ENCODE measurements at regions not wholly inside any gene's neighbourhood (a gene's known extent, or its start where the extent isn't known, plus 50 kb on each side); places are given as distances from the start of the nearest gene placed in this dataset.

DNA sequence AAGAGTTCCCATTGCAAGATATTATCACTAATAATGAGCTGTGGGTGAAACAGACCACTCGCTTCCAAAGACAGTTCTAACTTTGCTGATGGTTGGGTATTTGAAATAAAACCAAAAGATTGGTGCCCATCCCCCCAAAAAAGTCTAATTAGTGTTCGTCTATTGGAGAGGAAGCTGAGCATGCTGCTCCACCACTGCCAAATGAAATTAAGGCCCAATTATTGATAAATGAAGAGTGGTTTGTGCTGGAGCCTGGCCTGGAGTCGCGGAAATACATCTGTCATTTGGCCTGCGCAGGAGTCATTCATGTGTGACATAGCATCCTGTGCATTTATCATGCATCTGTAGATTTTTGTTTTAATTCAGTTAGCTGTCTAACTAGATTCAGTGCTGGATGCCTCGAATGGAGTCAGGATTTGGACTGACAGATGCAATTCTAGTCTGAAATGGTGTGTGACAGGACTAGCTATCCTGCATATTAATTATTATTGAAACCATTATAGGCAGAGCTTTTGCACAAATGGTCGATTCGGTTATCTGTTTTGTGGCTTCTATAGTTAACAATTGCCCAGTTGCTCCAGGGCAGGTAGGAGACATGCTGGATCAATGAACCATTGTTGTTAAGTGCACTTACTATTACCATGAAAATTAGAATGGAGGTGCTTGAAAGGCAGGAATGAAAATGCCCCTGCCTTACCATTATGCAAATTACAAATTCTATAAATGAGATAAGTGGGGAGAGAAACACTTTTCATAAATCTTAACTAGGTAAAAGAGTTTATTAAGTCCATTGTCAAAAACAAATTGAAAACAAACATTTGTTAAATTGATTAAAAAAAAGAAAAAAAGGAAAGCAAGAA is 450.4 kb upstream of the TCF4 start:
- no peak for TF ChIP-seq CTCF (IDR thresholded peaks at IDR 0.05; ENCODE audit: extremely low read depth, insufficient read depth, missing control alignments)
- DNase-seq (ENCODE audit: low spot score) = no peak
- in situ Hi-C loops (cut with MboI; ENCODE audit: low pct_unique_long_range_greater_than_20kb, low sequenced_read_pairs, unreplicated experiment) = no loop called here

- TF ChIP-seq CTCF (IDR thresholded peaks at IDR 0.05; ENCODE audit: extremely low read depth, insufficient read depth, missing control alignments) = no peak
- DNase-seq (ENCODE audit: low spot score) = no peak
- in situ Hi-C loops (cut with MboI; ENCODE audit: low pct_unique_long_range_greater_than_20kb, low sequenced_read_pairs, unreplicated experiment) = no loop called here
Measured at GRCh38 chr18:56036741-56037140, 448.7 kb upstream of the TCF4 start.

DNA sequence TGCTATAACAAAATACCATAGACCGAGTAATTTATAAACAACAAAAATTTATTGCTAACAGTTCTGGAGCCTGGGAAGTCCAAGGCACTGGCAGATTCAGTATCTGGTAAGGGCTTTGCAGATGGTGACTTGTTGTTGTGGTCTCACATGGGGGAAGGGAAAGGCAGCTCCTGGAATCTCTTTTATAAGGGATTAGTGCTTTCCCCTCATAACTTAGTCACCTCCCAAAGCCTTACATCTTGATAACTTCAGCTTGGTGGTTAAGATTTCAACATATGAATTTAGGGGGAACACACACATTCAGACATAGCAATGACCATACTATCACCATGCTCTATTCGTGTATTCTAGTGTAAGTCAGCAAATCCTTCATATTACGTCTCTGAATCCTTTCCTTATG is 447.6 kb upstream of the TCF4 start:
- no peak for TF ChIP-seq CTCF (IDR thresholded peaks at IDR 0.05; ENCODE audit: extremely low read depth, insufficient read depth, missing control alignments)
- DNase-seq (ENCODE audit: low spot score) = no peak
- in situ Hi-C loops (cut with MboI; ENCODE audit: low pct_unique_long_range_greater_than_20kb, low sequenced_read_pairs, unreplicated experiment) = no loop called here

DNA sequence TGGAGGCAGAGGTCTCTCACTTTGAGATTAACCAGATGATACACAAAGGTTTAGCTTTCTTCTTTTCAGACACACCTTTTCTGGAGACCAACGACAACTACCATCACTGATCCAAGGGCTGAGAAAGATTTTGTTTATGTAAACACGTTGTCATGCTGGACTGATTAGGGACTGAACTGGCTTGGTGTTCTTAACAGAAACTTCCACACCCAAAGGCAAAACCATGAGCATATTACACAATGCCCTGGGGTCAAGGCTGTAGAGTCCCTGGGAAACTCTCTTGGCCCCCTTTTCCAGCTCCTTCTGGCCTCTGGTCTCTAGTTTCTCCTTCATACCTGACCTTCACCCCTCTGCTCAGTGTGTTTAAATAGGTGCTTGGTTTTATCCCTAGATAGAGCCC is 447.0 kb upstream of the TCF4 start:
- DNase-seq (ENCODE audit: low spot score) = no peak

DNA sequence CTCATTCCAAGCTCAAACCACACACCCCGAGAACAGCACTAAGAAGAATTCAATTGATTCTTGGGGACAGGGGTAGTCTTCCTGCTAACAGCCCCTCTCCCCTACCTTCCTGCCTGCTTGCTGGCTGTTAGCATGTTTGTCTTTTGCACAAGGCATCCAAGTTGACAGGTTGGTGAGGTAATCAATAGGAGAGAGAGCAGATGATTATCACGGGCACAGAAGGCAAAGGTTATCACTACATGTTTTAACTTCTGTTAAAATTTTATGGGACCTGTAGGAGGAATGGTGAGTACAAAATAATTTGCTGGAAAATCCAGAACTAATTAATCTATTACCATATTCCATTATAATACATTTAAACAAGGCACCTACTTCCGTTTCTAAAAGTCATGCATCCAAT is 442.1 kb upstream of the TCF4 start:
- in situ Hi-C loops (cut with MboI; ENCODE audit: low pct_unique_long_range_greater_than_20kb, low sequenced_read_pairs, unreplicated experiment) = no loop called here
- no peak for TF ChIP-seq CTCF (IDR thresholded peaks at IDR 0.05; ENCODE audit: extremely low read depth, insufficient read depth, missing control alignments)
- no peak for DNase-seq (ENCODE audit: low spot score)

More for the DNA sequence above, 447.0 kb upstream of the TCF4 start:
- no peak for TF ChIP-seq CTCF (IDR thresholded peaks at IDR 0.05; ENCODE audit: extremely low read depth, insufficient read depth, missing control alignments)
- in situ Hi-C loops (cut with MboI; ENCODE audit: low pct_unique_long_range_greater_than_20kb, low sequenced_read_pairs, unreplicated experiment) = no loop called here

GRCh38 chr18:56028514-56028913 is 440.5 kb upstream of the TCF4 start:
- DNase-seq (ENCODE audit: low spot score) = no peak
- no peak for TF ChIP-seq CTCF (IDR thresholded peaks at IDR 0.05; ENCODE audit: extremely low read depth, insufficient read depth, missing control alignments)
- in situ Hi-C loops (cut with MboI; ENCODE audit: low pct_unique_long_range_greater_than_20kb, low sequenced_read_pairs, unreplicated experiment) = no loop called here
